Hippocampal formation (tissue), 2 donors: ENCODE measurements at regions not wholly inside any gene's neighbourhood (a gene's known extent, or its start where the extent isn't known, plus 50 kb on each side); places are given as distances from the start of the nearest gene placed in this dataset.

ENCODE experiments used
- DNase-seq, 2 donors: peaks; one replicate each; lab custom pipeline; 2025; lab: John Stamatoyannopoulos, UW

GRCh38 chr16:65222049-65222448, 100.2 kb upstream of the CDH11 start:
- no peak for DNase-seq

GRCh38 chr16:65219786-65220185, 97.9 kb upstream of the CDH11 start:
- DNase-seq, result no peak

GRCh38 chr16:65218348-65218747, 96.5 kb upstream of the CDH11 start:
- no peak for DNase-seq

- no peak for DNase-seq
Measured at GRCh38 chr16:65213866-65214595, 92.2 kb upstream of the CDH11 start.

- no peak for DNase-seq
Measured at GRCh38 chr16:65212791-65213190, 90.9 kb upstream of the CDH11 start.

- no peak for DNase-seq
Measured at GRCh38 chr16:65212240-65212639, 90.4 kb upstream of the CDH11 start.

- no peak for DNase-seq
Measured at GRCh38 chr16:65202461-65202860, 80.6 kb upstream of the CDH11 start.

- no peak for DNase-seq
Measured at GRCh38 chr16:65201511-65201910, 79.6 kb upstream of the CDH11 start.

- no peak for DNase-seq
Measured at GRCh38 chr16:65200857-65201256, 79.0 kb upstream of the CDH11 start.

GRCh38 chr16:65200156-65200773, 78.4 kb upstream of the CDH11 start:
- DNase-seq, result no peak

- DNase-seq, result no peak
Measured at GRCh38 chr16:65196420-65197075, 74.7 kb upstream of the CDH11 start.

GRCh38 chr16:65195998-65196397, 74.1 kb upstream of the CDH11 start:
- no peak for DNase-seq

- DNase-seq, result no peak
Measured at GRCh38 chr16:65185241-65185778, 63.4 kb upstream of the CDH11 start.

- no peak for DNase-seq
Measured at GRCh38 chr16:65181071-65181561, 59.3 kb upstream of the CDH11 start.

- DNase-seq, result no peak
Measured at GRCh38 chr16:65178151-65178550, 56.3 kb upstream of the CDH11 start.

GRCh38 chr16:65176603-65177002, 54.7 kb upstream of the CDH11 start:
- no peak for DNase-seq

- no peak for DNase-seq
Measured at GRCh38 chr16:65172356-65172755, 50.5 kb upstream of the CDH11 start.
